CD4-positive, alpha-beta T cell treated with Interleukin-4 for 4 hours (primary cell): ENCODE measurements at regions not wholly inside any gene's neighbourhood (a gene's known extent, or its start where the extent isn't known, plus 50 kb on each side); places are given as distances from the start of the nearest gene placed in this dataset.
"Not testable (repeated sequence)": the region's sequence is repeated elsewhere in the genome, so short reads cannot be mapped to it uniquely, and the experiment has no call there.

Experiments
- DNase-seq: peaks from one replicate; pipeline ENCODE4 v3.0.0-alpha.2; 2020

DNA sequence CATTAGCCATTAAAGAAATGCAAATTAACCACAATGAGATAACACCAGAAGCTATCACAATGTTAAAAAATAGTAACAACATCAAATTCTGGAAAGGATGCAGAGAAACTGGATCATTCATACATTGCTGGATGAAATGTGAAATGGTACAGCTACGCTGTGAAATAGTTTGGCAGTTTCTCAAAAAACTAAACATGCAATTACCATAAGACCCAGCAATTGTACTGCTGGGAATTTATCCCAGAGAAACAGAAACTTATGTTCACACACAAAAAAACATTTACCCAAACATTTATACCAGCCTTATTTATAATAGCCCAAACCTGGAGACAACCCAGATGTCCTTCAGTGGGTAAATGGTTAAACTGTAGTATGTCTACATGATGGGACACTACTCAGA lies 592.9 kb downstream of the ZNF608 start:
- DNase-seq: no peak

DNA sequence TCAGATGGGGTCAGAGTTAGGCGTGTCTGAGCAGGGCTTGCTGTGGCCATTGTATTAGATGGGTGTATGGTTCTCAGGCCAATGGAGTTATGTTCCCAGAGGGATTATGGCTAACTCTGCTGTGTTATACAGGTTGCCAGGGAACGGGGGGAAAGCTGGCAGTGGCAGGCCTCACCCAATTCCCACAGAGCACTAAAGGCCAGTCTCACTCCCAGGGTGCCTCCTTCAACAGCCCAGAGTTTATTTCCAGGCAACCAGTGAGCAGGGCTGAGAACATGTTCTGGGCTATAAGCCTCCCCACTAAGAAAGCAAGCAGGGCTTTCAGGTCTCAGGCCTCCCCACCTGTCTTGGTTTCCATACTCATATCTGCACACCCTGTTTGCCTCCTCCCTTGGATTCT lies 597.9 kb downstream of the ZNF608 start:
- no peak for DNase-seq

DNA sequence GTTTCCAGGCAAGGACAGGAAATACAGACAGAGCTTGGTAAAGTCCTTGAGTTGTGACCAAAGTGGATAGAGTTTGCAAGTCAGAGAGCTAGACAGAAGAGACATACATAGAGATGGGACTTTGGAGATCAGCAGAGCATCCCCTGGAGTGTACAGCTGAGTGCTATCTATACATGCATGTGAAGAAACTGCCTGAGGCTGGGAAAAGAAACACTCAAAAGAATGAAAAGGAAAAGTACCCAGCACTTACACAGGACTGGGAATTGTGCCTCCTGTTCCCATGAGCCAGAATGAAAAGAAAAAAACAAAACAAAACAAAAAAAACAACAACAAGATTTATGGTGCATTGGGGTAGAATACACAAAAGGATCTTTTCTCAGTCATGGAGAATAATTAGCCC lies 606.4 kb downstream of the ZNF608 start:
- no peak for DNase-seq

DNA sequence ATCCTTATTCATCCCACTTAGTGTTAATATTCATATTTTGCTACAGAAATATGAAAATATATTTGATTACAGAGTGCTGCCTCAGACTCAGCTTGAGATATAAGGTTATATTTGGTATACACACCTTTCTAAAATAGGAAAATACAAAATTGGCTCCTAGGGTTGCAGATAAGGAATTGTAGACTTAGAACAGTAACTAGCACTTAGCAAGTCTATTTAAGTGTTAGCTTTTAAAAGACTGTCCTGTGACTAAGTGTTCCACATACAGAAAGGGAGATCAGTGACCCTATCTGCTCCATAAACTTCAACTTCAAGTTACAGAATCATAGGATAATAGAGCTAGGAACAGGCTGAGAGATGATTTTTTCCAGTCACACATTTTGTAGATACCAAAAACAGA lies 607.0 kb downstream of the ZNF608 start:
- DNase-seq: no peak

DNA sequence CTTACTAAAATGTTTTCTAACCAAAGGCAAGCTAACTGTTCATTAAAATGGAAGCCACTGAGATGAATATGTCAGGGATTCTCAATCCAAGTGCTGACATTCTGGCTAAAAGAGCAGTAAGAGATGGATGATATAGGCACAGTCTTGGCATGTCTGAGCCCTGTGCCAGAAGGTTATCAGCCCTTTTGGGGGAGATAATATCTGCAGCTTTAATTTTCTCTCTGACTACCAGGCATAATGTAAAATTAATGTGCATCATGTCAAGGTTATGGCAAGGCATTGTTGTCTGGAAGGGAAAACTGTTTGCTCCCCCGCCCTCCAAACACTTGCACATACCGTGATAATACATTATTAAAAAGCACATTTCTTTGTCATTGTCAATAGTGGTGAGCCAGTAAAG lies 609.8 kb downstream of the ZNF608 start:
- DNase-seq: no peak

DNA sequence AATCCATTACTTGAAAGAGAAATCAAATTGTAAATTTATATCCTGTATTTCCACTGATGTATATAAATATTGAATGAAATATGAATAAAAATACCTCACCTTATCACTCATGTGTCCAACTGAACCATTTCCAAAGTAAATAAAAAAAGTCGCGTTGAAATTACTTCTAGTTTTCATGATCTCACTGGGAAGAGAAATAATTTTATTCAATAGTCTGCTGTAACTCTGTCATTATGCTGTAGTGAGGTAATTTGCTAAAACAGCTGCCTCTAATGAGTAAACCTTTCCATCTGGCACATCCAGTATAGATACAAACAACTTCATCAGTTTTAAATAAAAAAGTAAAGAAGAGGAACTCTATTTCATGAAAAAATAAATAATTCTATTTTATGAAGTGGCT lies 611.5 kb downstream of the ZNF608 start:
- DNase-seq: no peak

DNA sequence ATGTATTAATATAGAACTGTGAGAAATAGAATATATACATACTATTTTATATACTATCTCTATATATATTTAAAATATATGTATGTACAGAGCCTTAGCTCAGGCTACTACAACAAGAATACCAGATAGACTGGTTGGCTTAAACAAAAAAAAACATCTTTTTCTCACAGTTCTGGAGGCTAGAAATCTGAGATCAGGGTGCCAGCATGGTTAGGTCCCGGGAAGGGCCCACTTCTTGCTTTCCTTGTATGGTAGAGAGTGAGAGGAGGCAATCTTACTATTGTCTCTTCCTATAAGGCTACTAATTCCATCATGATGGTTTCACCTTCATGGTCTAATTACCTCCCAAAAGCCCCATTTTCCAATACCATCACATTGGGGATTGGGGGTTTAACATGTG lies 613.0 kb downstream of the ZNF608 start:
- DNase-seq: no peak

DNA sequence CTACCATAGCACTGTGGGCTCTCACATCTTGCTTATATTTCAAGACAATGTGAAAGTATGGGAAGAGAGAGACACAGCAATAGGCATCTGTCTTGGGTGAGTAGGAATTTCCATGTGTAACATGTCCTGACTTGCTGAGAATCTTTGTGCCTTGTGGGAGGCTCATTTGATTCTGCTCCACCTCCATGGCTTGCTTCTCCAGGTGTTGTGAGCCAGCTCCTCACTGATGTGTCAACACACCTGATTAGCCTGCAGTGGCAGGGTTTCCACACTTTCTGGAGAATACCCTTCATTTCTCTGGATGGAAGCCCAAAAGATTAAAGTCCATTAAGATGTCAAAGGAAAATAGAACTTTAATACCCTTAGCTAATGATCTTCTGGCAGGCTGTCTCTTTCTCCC lies 613.6 kb downstream of the ZNF608 start:
- DNase-seq: no peak

DNA sequence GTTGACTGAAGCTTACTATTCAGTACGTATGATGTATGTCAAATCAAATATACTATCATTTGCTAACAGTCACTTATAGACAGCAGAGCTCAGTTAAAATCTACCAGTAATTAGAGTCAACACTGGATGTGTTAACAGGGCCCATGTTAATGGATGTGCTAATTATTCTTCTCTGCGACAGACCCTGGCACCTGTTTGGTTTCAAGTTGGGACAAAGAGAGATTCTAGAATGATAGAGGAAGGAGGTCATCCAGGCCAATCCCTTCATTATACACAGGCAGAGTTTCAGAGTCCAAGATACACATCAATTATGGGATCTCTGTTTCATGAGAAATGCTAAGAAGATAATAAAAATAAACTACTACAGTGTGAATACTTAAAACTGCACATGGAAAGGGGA lies 615.0 kb downstream of the ZNF608 start:
- no peak for DNase-seq

DNA sequence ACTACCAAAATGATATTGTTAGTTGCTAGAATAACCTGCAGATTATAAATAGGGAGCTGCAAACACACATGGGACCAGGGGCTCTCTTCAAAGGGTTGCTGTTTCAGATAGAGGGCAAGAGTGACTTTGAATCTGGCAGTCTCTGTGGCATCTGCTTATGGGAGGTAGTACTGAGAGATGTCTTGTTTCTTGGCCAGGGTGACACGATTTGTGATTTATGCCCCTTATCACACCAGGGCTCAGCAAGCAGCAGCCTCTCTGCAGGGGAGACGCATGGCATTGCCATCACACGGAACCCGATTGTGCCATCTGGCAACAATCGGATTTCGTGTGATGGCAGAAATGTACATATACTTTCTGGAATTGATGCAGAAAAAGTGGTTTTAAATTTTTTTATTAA lies 615.6 kb downstream of the ZNF608 start:
- DNase-seq: no peak

DNA sequence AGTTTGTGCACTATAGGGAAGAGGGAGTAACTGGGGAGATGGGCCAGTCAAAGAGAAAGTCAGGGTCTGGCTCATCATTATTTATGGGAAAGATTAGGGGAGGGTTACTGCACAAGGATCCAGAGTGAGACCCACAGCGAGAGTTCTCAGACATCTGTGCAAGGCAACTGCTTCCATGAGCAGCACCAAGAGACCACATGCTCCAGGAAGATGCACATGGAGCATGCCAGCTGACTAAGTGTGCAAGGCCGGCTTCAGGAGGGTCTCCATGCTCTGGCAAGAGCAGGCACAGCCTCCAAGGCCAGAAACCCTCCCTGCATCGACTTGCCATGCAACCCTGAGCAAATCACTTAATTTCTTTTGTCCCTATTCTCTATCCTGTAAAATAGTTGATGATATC lies 616.9 kb downstream of the CSNK1G3 start:
- no peak for DNase-seq

DNA sequence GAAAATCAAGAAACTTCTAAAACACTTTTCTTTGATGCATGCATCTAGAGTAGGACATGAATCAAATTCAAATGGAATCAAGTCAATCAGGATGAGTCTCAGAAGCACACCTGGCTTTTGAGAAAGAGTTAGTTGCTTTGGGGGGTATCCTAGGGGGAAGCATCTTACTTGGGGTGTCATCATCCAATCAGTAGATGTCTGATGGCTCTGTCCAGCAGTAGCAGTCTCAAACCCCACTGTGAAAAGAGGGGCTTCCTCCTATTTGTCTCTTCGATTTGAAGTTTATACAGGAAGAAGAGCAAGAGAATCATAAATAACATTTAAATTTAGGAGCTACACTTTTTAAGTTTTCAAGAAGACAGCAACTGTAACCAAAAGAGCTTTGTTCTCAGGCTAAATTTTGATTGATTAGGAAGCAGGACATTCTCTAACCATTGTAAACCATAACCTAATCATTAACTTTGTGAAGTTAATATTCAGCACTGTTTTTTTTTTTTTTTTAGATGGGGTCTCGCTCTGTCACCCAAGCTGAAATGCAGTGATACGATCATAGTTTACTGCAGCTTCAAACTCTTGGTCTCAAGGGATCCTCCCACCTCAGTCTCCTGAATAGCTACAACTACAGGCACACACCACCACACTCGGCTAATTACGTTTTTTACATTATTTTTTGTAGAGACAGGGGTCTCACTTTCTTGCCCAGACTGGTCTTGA lies 614.7 kb downstream of the CSNK1G3 start:
- no peak for DNase-seq

DNA sequence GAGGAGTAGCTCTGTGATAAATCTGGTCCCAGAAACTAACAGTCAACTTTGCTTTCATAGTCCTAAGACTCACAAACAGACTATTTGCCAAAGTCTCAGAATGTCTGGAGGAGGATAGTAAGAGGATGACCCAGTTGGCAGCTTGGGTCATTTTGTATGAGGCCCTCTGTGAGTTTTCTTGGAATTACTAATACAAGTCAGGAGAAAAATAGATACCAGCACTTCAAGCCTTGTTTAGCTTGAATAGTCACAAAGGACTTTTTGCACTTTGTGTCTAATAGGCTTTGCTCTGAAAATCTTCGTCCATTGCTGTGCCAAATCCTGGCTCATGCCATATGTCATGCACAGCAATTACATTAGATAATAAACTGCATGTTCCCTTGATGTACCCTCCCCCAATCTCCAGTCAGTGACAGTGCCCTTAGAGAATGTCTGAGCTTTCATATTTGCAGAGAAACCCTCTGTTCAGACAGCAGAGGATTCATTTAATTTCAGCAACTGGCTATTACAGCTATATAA lies 612.8 kb downstream of the CSNK1G3 start:
- no peak for DNase-seq

DNA sequence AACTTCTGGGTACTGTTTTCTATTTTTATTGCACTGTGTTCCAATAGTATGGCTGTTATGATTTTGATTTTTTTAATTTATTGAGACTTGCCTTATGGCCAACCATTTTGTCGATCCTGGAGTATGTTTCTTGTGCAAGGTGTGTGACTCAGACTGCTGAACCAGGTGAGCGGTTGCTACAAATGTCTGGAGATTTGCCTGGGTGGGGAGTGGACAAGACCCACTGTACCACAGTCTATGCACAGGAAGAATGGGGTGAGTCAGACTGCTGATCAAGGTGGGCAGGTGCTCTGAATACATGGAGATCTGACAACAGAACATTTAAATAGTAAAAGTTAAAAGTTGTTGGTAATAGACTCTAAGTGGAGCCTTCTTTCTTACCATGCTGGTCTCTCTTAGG lies 609.2 kb downstream of the CSNK1G3 start:
- no peak for DNase-seq

DNA sequence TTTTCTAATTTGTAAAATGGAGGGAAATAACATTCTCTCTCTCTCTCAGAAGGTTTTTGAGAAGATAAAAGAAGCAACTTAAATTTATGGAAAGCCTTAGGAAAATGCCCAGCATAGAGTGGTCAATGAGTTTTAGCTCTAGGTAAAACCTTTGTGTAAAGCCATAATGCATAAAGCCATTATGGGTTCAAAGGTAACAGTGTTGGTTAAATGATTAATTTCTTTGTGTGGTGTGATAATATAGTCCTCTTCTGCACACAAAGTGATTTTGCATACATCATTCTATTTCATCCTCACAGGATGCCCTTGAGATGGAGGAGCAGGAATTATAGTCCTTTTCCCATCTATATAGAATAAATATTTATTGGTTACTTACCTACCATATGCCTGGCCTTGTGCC lies 602.9 kb downstream of the CSNK1G3 start:
- DNase-seq: no peak

DNA sequence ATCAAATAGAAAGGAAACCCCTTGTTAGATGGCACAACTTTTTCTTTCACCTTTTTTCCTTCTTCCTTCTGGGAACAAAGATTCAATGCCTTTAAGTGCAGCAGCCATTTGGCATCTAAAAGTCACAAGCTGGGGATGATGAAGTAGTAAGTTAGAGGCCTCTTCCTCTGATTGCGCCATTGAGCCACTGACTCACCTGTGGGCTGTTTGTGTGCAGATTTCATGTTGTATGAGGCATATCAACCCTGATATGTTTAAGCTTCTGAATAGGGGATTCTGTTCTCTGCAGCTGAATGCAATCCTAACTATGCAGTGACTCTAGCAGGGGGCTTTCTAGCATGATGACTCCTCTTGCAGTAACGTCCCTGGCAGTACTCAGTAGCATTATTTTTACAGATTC lies 599.9 kb downstream of the CSNK1G3 start:
- no peak for DNase-seq

DNA sequence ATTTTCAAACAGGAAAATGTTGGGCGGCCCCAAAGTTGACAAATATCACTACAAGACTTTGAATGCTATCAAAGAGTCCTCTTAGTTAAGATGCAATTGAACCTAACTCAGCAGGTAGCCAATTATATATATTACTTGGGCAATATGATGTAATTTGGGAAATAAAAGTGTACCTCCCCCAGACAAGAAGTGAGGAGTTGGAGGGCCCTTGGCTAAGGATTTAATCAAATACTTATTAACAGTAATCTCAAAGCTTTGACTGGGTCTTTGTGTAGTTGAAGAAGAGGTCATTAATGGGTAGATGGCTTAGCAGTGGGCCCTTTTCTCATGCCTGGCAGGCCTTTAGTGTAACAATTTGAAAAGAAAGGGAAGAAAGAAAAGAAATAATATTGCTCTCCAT lies 599.0 kb downstream of the CSNK1G3 start:
- DNase-seq: no peak

DNA sequence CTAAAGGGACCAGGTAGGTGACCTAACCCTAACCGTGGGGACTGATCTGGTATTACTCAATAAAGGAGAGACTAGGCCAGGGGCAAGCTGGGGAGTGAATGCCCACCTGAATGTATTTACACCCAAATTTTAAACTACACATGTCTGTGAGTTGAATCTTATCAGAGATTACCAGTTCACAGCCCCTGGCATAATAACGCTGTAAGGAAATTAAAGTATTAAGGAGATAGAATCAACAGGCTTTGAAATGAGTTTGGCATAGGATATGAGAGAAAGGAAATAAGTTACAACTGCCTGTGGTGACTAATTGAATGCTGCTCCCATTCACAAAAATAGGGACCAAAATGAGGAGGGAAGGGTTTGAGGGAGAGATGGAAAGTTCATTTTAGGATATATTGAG lies 593.3 kb downstream of the CSNK1G3 start:
- no peak for DNase-seq

DNA sequence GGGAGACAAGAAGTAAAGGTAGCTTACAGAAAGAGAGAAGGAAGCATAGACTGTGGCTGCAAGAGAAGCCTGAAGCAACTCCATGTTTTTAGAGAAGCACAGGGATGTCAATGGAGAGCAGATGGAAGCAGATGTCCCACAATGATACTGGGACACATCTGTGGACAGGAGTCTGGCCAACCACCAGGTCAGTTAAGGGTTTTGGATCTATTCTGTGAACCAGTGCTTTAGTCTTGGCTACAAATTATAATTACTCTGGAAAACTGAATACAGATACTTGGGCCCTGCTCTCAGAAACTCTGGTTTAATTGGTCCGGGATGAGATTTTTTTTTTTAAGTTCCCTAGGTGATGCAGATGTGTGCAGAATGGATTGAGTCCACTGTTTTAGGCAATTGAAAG lies 592.8 kb downstream of the CSNK1G3 start:
- no peak for DNase-seq

DNA sequence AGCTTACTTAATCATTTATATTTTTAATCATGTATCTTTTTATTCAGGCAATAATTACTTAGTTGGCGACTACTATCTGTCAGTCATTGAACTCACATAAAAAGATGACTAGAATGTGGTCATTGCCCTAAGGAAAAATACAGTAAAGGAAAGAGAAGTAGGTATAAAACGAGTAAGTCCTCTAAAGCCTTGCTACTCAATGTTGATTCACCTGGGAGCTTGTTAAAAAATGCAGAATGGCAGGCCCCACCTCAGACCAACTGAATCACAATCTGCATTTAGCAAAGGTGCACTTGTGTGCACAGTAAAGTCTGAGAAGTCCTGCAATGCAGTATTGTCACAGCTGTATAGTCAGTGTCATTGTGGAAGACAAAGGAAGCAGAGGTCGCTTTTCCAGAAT lies 592.4 kb downstream of the CSNK1G3 start:
- DNase-seq: no peak

DNA sequence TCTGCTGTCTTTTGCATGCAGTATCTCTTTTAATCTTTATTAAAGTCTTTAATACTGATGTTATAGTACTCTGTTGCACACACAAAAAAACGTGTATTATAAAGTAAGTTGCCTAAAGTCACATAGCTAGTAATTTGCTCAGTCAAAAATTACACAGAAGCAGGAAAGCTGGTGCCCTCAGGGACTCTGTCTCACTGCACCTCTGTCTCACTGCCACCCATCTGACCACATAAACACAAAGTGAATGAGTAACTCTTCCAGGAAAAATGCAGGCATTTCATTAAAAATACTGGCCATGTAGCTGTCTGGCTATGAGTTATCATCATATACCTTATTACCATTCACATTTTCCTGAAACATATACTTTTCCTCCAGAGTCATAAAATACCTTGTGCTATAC lies 591.7 kb downstream of the CSNK1G3 start:
- no peak for DNase-seq

DNA sequence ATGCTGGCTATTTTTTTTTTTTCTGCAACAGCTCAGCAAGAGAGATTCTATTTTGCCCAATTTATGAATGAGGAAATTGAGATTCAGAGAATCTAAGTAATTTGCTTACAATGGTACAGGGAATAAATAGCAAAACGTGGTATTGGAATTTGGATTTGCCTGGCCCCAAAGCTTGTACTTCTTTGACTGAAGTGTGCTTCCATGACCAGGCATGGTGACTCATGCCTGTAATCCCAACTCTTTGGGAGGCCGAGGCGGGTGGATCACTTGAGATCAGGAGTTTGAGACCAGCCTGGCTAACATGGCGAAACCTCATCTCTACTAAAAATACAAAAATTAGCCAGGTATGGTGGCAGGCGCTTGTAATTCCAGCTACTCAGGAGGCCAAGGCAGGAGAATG lies 591.1 kb downstream of the CSNK1G3 start:
- not testable (repeated sequence) for DNase-seq

DNA sequence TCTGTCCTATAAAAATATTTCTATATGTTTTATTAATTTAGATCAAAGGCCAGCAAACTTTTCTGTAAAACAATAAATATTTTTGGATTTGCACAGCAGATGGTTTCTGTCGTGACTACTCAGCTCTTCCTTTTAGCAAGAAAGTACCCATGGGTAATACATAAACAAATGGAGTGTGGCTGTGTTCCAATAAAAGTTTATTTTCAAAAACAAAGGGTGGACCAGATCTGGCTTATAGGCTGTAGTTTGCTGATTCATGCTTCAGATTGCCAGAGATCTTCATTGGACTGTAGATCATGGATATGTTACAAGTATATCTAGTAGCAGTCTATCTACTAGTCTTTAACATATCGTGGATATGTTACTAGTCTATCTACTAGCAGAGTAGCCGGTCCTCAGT lies 590.5 kb downstream of the CSNK1G3 start:
- DNase-seq: no peak

DNA sequence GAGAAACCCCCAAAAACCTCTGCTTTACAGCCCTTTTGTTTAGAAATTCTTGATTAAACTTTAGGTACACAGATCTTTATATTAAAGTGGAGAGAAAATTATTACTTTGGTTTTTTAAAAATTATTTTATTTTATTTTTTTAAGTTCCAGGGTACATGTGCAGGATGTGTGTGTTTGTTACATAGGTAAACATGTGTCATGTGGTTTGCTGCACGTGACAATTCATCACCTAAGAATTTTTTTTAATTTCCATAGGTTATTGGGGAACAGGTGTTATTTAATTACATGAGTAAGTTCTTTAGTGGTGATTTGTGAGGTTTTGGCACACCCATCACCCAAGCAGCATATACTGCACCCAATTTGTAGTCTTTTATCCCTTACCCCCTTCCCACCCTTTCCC lies 581.7 kb downstream of the CSNK1G3 start:
- DNase-seq: no peak

DNA sequence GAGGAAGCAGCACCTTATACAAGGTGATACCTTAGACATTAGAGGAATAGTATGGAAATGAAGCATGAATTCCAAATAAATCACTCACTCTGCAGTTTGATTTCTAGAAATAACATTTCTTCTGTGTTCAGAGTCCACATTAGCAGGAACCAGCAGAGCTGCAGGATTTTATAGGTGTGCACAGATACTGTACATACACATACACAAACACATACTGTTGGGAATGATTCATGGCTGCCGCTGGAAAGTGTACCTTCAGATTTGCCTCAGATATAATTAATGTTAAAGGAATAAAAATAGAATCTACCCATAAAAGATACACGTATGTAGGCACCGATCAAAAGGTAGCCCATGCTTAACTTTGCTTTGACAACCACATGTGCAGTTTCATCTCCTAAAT lies 578.1 kb downstream of the CSNK1G3 start:
- DNase-seq: no peak

DNA sequence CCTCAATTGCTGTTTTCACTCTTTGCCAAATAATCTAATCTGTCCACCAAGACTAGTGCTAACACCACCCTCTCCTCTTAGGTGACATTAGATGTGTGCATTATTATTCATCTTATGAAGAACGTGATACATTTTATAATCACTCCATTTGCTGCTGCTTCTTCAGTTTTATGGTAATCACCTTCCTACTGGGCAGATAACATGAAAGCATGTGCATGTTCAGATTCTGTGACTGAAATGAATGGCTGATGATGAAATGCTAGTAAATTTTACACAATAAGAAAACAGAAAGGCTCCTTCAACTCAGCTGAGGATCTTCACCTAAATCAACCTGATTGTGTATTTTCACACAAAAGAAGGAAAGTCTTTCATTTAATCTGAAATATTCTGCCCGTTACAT lies 577.6 kb downstream of the CSNK1G3 start:
- no peak for DNase-seq
